HG03520 (cell line): ENCODE measurements at regions not wholly inside any gene's neighbourhood (a gene's known extent, or its start where the extent isn't known, plus 50 kb on each side); places are given as distances from the start of the nearest gene placed in this dataset.
"Not testable (repeated sequence)": the region's sequence is repeated elsewhere in the genome, so short reads cannot be mapped to it uniquely, and the experiment has no call there.

Experiments
- ATAC-seq: cut with Tn5 transposase; IDR thresholded peaks from one replicate; pipeline ENCODE4 v1.9.1; 2021; ENCODE audit warnings: mild to moderate bottlenecking, moderate library complexity; ENCODE audit not compliant: unreplicated experiment

DNA sequence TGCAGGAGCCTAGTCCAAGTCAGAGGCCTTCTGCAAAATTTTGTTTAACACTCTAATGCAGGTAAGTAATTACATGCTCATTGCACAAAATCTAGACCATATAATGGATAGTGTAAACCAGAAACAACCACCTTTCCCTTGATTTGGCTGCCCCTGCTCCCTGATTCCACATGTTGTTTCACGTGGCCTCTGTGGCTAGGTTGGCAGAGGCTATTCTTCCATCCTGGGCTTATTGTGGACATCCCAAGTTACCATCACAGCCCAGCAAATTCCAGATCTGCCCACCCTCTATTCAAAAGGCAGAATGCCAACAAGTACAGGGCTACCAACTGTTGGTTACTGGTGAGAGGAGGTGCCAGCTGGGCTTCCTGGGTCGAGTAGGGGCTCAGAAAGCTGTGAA lies 794.5 kb upstream of the GRM7 start:
- ATAC-seq: no peak

- ATAC-seq: not testable (repeated sequence)
These were observed 793.9 kb upstream of the GRM7 start for GRCh38 chr3:6066868-6067578.

DNA sequence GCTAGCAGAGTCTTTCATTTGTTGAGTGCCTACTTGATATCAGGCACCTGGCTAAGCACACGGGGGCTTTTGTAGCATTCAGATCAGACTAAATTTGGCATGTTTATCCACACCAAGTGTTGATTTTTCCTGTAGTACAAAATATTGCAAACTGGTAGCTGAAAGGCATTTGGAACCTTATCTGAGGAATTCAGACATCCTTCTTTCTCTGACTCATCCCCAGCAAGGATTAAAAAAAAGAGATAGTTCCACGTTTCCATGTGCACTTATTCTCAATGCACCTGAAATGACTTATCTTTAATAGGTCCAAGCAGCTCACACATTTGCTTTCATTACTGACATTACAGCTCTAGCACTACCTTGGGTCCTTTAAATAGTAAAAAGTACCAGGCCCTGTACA lies 786.0 kb upstream of the GRM7 start:
- no peak for ATAC-seq

DNA sequence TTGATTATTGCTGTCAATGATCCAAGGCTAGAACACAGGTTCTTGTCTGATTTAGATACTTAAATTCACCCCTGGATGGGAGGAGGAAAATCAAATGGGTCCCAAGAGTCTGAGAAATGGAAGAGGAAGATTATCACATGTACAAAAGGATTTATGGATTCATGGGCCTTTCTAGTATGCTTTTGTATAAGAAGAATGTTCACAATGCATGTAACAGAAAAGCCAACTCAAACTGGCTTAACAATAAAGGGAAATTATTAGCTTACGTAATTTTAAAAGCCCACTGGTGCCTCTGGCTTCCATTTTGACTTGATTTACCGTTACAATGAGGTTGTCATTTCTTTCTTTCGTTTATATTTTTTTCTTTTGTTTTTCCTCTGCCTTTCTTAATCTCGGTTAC lies 782.5 kb upstream of the GRM7 start:
- no peak for ATAC-seq

DNA sequence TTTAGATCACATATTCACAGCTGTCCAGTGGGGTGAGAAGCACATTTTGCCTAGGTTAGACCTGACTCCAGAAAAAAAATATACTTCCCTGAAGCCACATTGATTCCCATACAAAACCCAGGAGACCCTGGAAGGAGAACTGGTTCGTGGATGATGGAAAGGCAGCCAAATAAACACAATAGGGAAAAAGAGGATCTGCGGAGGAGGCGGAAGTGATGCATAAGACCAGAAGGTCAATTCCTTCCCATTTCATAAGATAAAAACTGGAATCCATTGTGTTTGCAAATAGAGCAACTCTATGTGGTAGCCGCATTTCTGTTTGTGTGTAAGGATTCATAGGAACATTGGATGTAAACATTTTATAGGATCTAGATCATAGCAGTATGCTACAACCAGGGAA lies 781.9 kb upstream of the GRM7 start:
- no peak for ATAC-seq

DNA sequence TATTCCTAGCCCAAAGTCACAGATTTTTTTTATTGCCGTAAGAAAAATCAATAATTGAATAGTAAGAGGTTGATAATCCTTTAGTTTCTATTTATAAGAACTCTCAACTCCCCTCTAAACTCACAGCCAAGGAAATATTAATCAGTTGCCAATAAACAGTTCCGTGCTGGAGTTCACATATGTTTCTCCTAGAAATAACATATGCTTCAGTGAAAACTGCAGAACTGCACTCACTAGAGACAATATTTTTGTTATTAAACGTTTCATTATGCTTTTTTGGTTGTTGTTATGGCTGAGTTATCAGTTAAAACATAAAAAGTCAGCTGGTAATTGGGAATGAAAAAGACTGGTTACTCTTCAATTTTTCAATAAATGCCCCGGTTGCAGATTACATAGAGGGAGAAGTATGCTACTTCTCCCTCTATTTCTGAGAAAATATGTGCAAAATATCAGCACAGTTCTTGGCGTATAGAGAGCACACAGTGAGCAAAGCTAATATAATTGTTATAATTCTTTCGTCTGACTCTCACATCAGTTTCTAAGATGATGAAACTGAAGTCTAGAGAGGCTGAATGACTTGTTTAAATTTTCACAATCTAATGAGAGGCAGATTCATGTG lies 781.2 kb upstream of the GRM7 start:
- ATAC-seq: no peak

GRCh38 chr3:6088433-6088832 lies 772.5 kb upstream of the GRM7 start:
- no peak for ATAC-seq

DNA sequence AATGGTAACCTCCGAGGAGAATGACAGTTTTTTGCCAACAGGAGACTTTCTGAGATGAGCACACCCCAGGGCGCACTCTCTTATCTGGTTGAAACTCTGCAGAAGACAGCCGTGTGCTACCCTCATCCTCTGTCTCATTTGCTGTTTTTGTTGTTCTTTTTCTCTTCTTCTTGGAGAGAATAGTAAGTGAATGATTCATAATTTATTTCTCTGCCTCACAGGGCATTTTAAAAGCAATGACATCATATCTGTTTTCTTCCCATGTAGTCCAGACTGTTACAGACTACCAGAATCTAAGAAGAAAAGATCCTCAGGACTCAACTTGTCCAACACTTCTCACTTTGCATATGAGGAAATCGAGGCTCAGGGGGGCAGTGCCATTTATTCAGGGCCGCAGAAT lies 771.1 kb upstream of the GRM7 start:
- no peak for ATAC-seq

GRCh38 chr3:6091262-6091661 lies 769.7 kb upstream of the GRM7 start:
- ATAC-seq: no peak

- ATAC-seq: no peak
These were observed 765.9 kb upstream of the GRM7 start for GRCh38 chr3:6095006-6095405.

DNA sequence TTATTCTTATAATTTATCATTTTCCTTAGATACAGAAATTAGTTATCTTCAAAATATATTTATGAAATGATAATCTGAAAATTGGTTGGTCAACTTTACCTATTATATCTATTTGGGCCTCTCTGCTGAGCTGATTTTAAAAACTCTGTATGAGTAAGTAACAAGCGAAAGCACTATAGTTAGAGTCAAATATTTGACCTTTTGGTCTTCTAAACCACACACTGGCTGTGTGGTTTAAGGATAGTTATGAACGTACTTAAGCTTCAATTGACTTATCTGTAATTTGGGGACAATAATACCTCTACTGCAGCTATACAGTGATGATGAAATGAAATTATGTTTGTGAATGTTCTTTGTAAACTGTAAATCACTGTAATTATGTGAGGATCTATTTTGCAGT lies 763.9 kb upstream of the GRM7 start:
- no peak for ATAC-seq

DNA sequence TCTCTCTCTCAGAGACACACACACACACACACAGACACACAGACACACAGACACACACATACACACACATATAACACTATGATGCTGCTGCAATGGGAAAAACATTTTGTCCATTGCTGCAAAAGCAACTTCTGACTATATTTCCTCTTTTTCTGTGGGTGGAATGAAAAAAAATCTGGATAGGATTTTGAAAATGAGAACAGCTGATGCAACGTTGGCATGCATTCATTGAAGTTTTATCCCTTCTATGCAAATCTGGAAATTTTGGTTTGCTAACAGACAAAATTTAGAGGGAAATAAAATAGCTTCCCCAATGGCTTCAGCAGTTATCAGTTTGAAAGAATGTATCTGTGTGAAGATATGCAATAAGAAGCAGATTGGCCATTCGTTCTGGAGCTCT lies 763.4 kb upstream of the GRM7 start:
- no peak for ATAC-seq

DNA sequence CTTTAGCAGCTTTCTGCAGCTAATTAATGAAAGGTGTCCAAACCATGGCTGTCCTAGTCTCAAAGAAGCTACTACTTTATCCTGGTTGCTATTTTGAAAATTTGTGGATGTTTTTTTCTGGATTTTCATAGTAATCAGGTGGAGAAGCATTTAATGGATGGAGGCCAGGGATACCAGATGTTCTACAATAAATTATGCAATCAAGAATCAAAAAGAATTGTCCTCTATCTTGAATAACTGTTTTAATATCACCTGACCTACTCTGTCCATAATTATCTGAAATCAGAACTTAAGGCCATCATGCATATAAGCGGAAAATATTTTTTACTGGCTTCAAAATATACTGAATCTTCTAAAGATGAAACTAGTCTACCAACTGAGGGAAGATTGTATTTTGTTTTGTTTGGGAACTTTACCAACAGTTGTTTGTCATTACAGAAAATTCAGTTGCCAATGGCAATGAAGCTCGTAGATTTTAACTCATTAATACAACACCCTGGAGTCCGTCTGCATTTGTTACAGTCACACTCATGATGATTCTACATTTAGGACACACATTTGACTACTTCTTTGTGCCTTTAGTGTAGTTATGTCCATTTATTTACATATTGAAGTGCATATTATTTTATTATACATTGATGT lies 762.3 kb upstream of the GRM7 start:
- ATAC-seq: no peak

DNA sequence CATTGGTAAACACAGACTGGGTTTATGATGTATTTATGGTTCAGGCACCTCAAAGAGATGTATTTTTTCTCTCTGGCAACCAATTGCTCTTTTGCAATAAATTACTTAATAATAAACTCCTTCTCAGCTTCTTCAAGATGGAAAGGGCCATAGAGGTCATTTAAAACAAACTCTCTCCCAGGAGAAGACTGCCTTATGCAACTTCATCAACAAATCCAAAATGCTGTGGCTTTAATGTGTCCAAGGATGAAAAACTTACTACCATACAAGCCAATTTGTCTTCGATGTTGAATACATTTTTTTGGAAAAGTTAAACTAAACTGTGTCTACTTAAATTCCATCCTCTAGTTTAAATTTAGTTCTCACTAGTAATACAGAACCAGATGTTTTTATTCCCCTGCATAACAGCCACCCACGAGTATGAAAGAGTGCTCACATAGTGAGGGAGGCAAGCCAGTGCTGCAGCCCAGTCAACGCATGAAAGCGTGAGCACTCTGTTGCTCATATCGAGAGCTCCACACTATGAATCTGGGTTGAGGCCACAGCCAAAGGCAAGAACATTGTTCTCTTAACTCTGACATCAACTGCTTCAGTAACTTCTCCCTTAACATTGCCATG lies 761.3 kb upstream of the GRM7 start:
- no peak for ATAC-seq

DNA sequence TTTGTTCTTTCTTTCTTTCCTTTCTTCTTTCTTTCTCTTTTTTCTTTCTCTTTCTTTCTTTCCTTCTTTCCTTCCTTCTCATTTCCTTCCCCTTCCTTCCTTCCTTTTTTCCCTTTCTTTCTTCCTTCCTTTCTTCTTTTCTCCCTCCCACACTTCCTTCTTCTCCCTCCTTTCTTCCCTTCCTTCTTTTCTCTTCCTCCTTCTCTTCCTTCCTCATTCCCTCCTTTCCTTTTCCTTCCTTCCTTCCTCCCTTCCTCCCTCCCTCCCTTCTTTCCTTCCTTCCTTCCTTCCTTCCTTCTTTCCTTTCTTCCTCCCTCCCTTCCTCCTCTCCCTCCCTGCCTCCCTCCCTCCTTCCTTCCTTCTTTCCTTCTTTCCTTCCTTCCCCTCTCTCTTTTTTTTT lies 755.7 kb upstream of the GRM7 start:
- no peak for ATAC-seq

- no peak for ATAC-seq
These were observed 752.0 kb upstream of the GRM7 start for GRCh38 chr3:6108957-6109356.

GRCh38 chr3:6110451-6110850 lies 750.5 kb upstream of the GRM7 start:
- ATAC-seq: no peak

- no peak for ATAC-seq
These were observed 748.4 kb upstream of the GRM7 start for GRCh38 chr3:6112546-6112945.

- ATAC-seq: no peak
These were observed 747.6 kb upstream of the GRM7 start for GRCh38 chr3:6113338-6113737.

- ATAC-seq: no peak
These were observed 741.5 kb upstream of the GRM7 start for GRCh38 chr3:6119367-6119766.

- ATAC-seq: no peak
These were observed 740.1 kb upstream of the GRM7 start for GRCh38 chr3:6120786-6121185.

- ATAC-seq: no peak
These were observed 736.0 kb upstream of the GRM7 start for GRCh38 chr3:6124875-6125274.
